HCT116 (cell line): ENCODE measurements at regions not wholly inside any gene's neighbourhood (a gene's known extent, or its start where the extent isn't known, plus 50 kb on each side); places are given as distances from the start of the nearest gene placed in this dataset.
"Not testable (repeated sequence)": the region's sequence is repeated elsewhere in the genome, so short reads cannot be mapped to it uniquely, and the experiment has no call there.

Experiments used
- ATAC-seq: fragments of 200-7000 bp; cut with Tn5 transposase; 2 replicates; pipeline ENCODE4 v1.9.1; 2020; ENCODE audit warnings: mild to moderate bottlenecking, moderate library complexity
- BruUV-seq: library from RNA; stranded (reverse); fragments of 400-500 nt; replicated peaks from 2 replicates; lab custom pipeline; 2021; lab: Mats Ljungman, UMichigan
- CTCF ChIA-PET: fragments of 300-600 bp; sonication (Branson Sonifier 250); formaldehyde crosslinking; loops from one replicate; lab custom pipeline; 2021; ENCODE audit warnings: antibody characterized with exemption; lab: Charles Lee
- POLR2A ChIA-PET: fragments of 300-600, 350-600 bp; sonication (Branson Sonifier 250); formaldehyde crosslinking; loops from one replicate; lab custom pipeline; 2021; ENCODE audit warnings: antibody characterized with exemption; lab: Charles Lee
- RAD21 ChIA-PET, 2 experiments: fragments of 300-600 bp; sonication (Branson Sonifier 250); formaldehyde crosslinking; loops; one replicate each; lab custom pipeline; 2023; ENCODE audit warnings: low total read pairs in 2 of 2; ENCODE audit not compliant: uncharacterized antibody in 2 of 2, unreplicated experiment in 2 of 2, low non-redundant PET in 1 of 2; lab: Charles Lee
- DNase-seq: peaks from one replicate; pipeline ENCODE4 v3.0.0-alpha.2; 2010; ENCODE audit warnings: low read depth, low spot score
- H2AFZ ChIP-seq: fragments of 200-600 bp; shearing (Covaris generic), sonication (generic); 2 replicates; pipeline ENCODE4 v1.6.1; 2017; ENCODE audit warnings: low read depth, mixed run types, mixed read lengths, antibody characterized with exemption, low read length; ENCODE audit not compliant: poor library complexity, severe bottlenecking
- H3K27ac ChIP-seq: 2 replicates; pipeline ENCODE4 v1.5.1; 2012; ENCODE audit warnings: low read depth, low read length
- H3K27me3 ChIP-seq: fragments of 200-600 bp; sonication (generic); 2 replicates; pipeline ENCODE4 v1.6.1; 2016; ENCODE audit warnings: mixed run types, low read length, mixed read lengths; ENCODE audit not compliant: insufficient read depth
- H3K36me3 ChIP-seq, 2 experiments: fragments of 200-500 bp in 1 of 2; fragments of 200-600 bp in 1 of 2; sonication (Bioruptor generic) in 1 of 2; sonication (generic) in 1 of 2; 2 replicates each; pipeline versions ENCODE4 v1.5.1 to v1.6.1; 2014 to 2016; ENCODE audit warnings: low read length in 2 of 2, inconsistent platforms in 1 of 2, mixed read lengths in 1 of 2, mixed run types in 1 of 2; ENCODE audit not compliant: insufficient read depth in 2 of 2, control insufficient read depth in 1 of 2
- H3K4me1 ChIP-seq, 2 experiments: fragments of 200-600 bp in 1 of 2; sonication (generic) in 1 of 2; 2 replicates each; pipeline versions ENCODE4 v1.5.1 to v1.6.1; 2012 to 2017; ENCODE audit warnings: low read length in 2 of 2, inconsistent platforms in 1 of 2, mild to moderate bottlenecking in 1 of 2, mixed read lengths in 1 of 2, mixed run types in 1 of 2, moderate library complexity in 1 of 2; ENCODE audit not compliant: insufficient read depth in 2 of 2, control insufficient read depth in 1 of 2
- H3K4me2 ChIP-seq: fragments of 200-600 bp; sonication (generic); 2 replicates; pipeline ENCODE4 v1.6.1; 2017; ENCODE audit warnings: mixed run types, low read length, mixed read lengths
- H3K4me3 ChIP-seq, 2 experiments: fragments of 200-600 bp in 1 of 2; sonication (generic) in 1 of 2; replicated peaks in 1 of 2; 2 replicates each; pipeline ENCODE4 v1.5.1; 2011 to 2016; ENCODE audit warnings: low read length in 2 of 2, control low read depth in 1 of 2, low read depth in 1 of 2, mild to moderate bottlenecking in 1 of 2, mixed read lengths in 1 of 2, mixed run types in 1 of 2
- H3K79me2 ChIP-seq: fragments of 200-600 bp; sonication (generic); 2 replicates; pipeline ENCODE4 v1.6.1; 2017; ENCODE audit warnings: mild to moderate bottlenecking, mixed run types, low read length, moderate library complexity, mixed read lengths; ENCODE audit not compliant: insufficient read depth
- H3K9ac ChIP-seq: fragments of 200-600 bp; sonication (generic); 2 replicates; pipeline ENCODE4 v1.6.1; 2016; ENCODE audit warnings: low read length, mixed read lengths
- H3K9me2 ChIP-seq: fragments of 200-600 bp; sonication (generic), shearing (Covaris generic); 2 replicates; pipeline ENCODE4 v1.6.1; 2017; ENCODE audit warnings: mixed run types, mild to moderate bottlenecking, moderate library complexity; ENCODE audit not compliant: insufficient read depth
- H3K9me3 ChIP-seq, 2 experiments: fragments of 200-500 bp in 1 of 2; fragments of 200-600 bp in 1 of 2; sonication (Bioruptor generic) in 1 of 2; sonication (generic) in 1 of 2; 2 replicates each; pipeline ENCODE4 v1.6.1; 2014 to 2017; ENCODE audit warnings: low read length in 2 of 2, mixed read lengths in 2 of 2, inconsistent platforms in 1 of 2, low read depth in 1 of 2, mild to moderate bottlenecking in 1 of 2, mixed run types in 1 of 2, moderate library complexity in 1 of 2; ENCODE audit not compliant: control insufficient read depth in 1 of 2, insufficient read depth in 1 of 2
- H4K20me1 ChIP-seq: fragments of 200-600 bp; sonication (generic), shearing (Covaris generic); 2 replicates; pipeline ENCODE4 v1.6.1; 2017; ENCODE audit warnings: mixed run types, mild to moderate bottlenecking, moderate library complexity; ENCODE audit not compliant: insufficient read depth
- CBX3 ChIP-seq: IDR thresholded peaks from 2 replicates; pipeline ENCODE4 v1.6.1; 2012; ENCODE audit warnings: low read depth
- CEBPB ChIP-seq: IDR thresholded peaks from 2 replicates; pipeline ENCODE4 v1.6.1; 2012; ENCODE audit warnings: low read depth
- ELF1 ChIP-seq: IDR thresholded peaks from 2 replicates; pipeline ENCODE4 v1.6.1; 2012; ENCODE audit warnings: low read depth, borderline replicate concordance
- EZH2 ChIP-seq: fragments of 200-600 bp; sonication (generic); IDR thresholded peaks from 2 replicates; pipeline ENCODE4 v1.6.1; 2017; ENCODE audit warnings: antibody characterized with exemption, mixed run types
- EZH2phosphoT487 ChIP-seq: fragments of 200-600 bp; IDR thresholded peaks from 2 replicates; pipeline ENCODE4 v1.6.1; 2018; ENCODE audit warnings: antibody characterized with exemption, borderline replicate concordance
- JUND ChIP-seq: IDR thresholded peaks from 2 replicates; pipeline ENCODE4 v1.6.1; 2012
- SP1 ChIP-seq: IDR thresholded peaks from 2 replicates; pipeline ENCODE4 v1.6.1; 2012; ENCODE audit warnings: low read depth
- SRF ChIP-seq: IDR thresholded peaks from 2 replicates; pipeline ENCODE4 v1.6.1; 2012; ENCODE audit warnings: low read depth
- TCF7L2 ChIP-seq: IDR thresholded peaks from 2 replicates; pipeline ENCODE4 v1.7.0; 2011; ENCODE audit warnings: borderline replicate concordance, inconsistent platforms; ENCODE audit not compliant: insufficient read depth, insufficient read length; ENCODE audit errors: extremely low read depth
- ZFX ChIP-seq: fragments of 450-650 bp; IDR thresholded peaks from 2 replicates; pipeline ENCODE4 v1.6.1; 2017
- intact Hi-C: fragments of 100-400 bp; cut with micrococcal nuclease; formaldehyde crosslinking; loops from 2 replicates; pipeline ENCODE4 v1.10.0; 2022
- TF ChIP-seq, protein P1 (sequence below): IDR thresholded peaks from 2 replicates; pipeline ENCODE4 v1.6.1; 2012
- TF ChIP-seq, protein P2 (sequence below): IDR thresholded peaks from 2 replicates; pipeline ENCODE4 v1.6.1; 2012

DNA sequence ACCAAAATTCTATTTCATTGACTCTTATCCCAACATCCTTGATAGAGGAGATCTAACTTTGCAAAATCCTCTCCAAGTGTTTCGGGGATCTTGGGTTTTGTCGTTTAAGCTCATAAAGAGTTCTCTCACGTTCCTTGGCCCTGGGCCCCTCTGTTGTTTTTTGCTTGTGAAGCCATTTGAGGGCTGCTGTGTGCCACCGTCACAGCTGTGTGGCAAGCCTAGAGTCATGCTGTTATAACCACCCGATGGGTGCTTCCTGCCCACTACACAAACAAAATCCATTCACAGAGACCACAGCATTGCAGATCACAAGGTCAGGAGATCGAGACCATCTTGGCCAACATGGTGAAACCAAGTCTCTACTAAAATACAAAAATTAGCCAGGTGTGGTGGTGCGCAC is 154.1 kb downstream of the ADSS2 start:
- Histone ChIP-seq H3K79me2 (no peaks in the 10 kb centered on the region), H3K9ac (no peak overlapping the region), H3K36me3 (no peaks in the 10 kb centered on the region), H3K27ac (no peak overlapping the region), H3K4me1 (peaks cover 0 to 16% of the 10 kb centered on the region in 2 experiments; a peak in 2 of 4 replicates), H3K4me2 (no peak overlapping the region), H3K9me3 (no peaks in the 10 kb centered on the region), H3K9me2 (no peaks in the 10 kb centered on the region), H2AFZ (no peak overlapping the region), H3K27me3 (no peaks in the 10 kb centered on the region), H4K20me1 (no peaks in the 10 kb centered on the region), H3K4me3 (no peak overlapping the region)
- BruUV-seq: no TSS peak
- intact Hi-C loops: no loop called here
- ChIA-PET CTCF (interaction anchor here (1.0 kb wide), 1 partner anchor 954 kb away, joined by 5 read pairs; no protein-coding TSS in a partner anchor), POLR2A (no interaction called here), RAD21 (no interaction called here)
- DNase-seq: no peak
- no peak for TF ChIP-seq JUND
- TF ChIP-seq CEBPB: no peak
- no peak for TF ChIP-seq CBX3
- TF ChIP-seq SP1: no peak
- TF ChIP-seq SRF: no peak
- no peak for TF ChIP-seq EZH2
- no peak for TF ChIP-seq ELF1
- TF ChIP-seq EZH2phosphoT487: no peak
- TF ChIP-seq, protein P1, sequence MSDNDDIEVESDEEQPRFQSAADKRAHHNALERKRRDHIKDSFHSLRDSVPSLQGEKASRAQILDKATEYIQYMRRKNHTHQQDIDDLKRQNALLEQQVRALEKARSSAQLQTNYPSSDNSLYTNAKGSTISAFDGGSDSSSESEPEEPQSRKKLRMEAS: no peak
- no peak for TF ChIP-seq TCF7L2
- TF ChIP-seq, protein P2, sequence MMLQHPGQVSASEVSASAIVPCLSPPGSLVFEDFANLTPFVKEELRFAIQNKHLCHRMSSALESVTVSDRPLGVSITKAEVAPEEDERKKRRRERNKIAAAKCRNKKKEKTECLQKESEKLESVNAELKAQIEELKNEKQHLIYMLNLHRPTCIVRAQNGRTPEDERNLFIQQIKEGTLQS: no peak
- no peak for TF ChIP-seq ZFX
- ATAC-seq: no peak

DNA sequence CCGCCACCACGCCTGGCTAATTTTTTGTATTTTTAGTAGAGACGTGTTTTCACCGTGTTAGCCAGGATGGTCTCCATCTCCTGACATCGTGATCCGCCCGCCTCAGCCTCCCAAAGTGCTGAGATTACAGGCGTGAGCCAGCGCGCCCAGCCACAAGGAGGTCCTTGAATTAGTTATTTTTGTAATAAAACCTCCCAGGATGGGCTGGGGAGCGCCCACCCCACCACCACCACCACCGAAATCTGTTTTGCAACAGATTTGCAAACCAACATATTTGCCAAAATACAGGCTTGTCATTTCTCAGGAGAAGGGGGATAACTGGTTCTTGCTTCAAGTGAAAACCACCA is 151.7 kb downstream of the ADSS2 start:
- H3K36me3 ChIP-seq, BruUV-seq, ATAC-seq, DNase-seq, H4K20me1 ChIP-seq, H3K9me2 ChIP-seq, intact Hi-C loops, H3K27me3 ChIP-seq, H3K79me2 ChIP-seq, H3K27ac ChIP-seq, H3K9me3 ChIP-seq, H3K9ac ChIP-seq, H2AFZ ChIP-seq: not testable (repeated sequence)
- ChIA-PET CTCF (interaction anchor here (0.7 to 1.5 kb wide), 6 partner anchors 10 to 115 kb away, joined by 3 to 6 read pairs (median 4); no protein-coding TSS in a partner anchor), RAD21 (interaction anchor here in 1 of 2 experiments (0.8 kb wide), 1 partner anchor 26 kb away, joined by 3 read pairs; no protein-coding TSS in a partner anchor), POLR2A (interaction anchor here (0.7 kb wide), 1 partner anchor 18 kb away, joined by 3 read pairs; no protein-coding TSS in a partner anchor)
- Histone ChIP-seq H3K4me1 (peaks cover 0 to 24% of the 10 kb centered on the region in 2 experiments; a peak in 2 of 4 replicates), H3K4me2 (peak overlapping the region; percentile 79), H3K4me3 (peak overlapping the region in 1 of 2 experiments; percentile 54; a peak in 1 of 4 replicates)
